MM.1S (cell line): ENCODE measurements at regions not wholly inside any gene's neighbourhood (a gene's known extent, or its start where the extent isn't known, plus 50 kb on each side); places are given as distances from the start of the nearest gene placed in this dataset.

Experiments used
- EZH2 ChIP-seq: fragments of 300-600 bp; sonication (generic); optimal IDR thresholded peaks from 2 replicates; pipeline ENCODE3; 2017; ENCODE audit warnings: low read depth, mild to moderate bottlenecking, antibody characterized with exemption, low read length, mixed read lengths
- EZH2phosphoT487 ChIP-seq: fragments of 300-600 bp; sonication (generic); IDR thresholded peaks from 2 replicates; pipeline ENCODE4 v1.6.1; 2018; ENCODE audit warnings: antibody characterized with exemption, low read length
- TF ChIP-seq, protein P1 (sequence below): fragments of 300-600 bp; sonication (generic); IDR thresholded peaks from 2 replicates; pipeline ENCODE4 v1.5.1; 2016; ENCODE audit warnings: antibody characterized with exemption, low read length, mixed read lengths

DNA sequence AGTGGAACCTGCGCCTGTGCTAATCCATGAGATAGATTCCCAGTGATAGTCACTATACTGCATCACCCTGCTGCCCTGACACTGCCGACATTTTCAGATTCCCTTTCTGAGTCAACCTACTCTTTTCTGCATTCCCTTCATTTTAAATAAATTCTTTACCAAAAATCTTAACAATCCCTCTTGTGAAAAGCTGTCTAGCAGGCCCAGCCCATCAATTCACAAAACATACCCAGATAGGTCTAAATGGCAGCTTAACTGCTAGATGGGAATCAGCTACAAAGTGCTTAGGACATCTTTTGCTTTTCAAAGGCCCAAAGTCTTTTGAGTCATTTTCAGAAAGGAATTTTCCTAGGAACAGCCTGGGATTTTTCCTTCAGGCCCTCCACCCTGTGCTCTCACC, 180.1 kb upstream of the PTBP2 start:
- TF ChIP-seq, protein P1, sequence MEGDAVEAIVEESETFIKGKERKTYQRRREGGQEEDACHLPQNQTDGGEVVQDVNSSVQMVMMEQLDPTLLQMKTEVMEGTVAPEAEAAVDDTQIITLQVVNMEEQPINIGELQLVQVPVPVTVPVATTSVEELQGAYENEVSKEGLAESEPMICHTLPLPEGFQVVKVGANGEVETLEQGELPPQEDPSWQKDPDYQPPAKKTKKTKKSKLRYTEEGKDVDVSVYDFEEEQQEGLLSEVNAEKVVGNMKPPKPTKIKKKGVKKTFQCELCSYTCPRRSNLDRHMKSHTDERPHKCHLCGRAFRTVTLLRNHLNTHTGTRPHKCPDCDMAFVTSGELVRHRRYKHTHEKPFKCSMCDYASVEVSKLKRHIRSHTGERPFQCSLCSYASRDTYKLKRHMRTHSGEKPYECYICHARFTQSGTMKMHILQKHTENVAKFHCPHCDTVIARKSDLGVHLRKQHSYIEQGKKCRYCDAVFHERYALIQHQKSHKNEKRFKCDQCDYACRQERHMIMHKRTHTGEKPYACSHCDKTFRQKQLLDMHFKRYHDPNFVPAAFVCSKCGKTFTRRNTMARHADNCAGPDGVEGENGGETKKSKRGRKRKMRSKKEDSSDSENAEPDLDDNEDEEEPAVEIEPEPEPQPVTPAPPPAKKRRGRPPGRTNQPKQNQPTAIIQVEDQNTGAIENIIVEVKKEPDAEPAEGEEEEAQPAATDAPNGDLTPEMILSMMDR, result no peak
- TF ChIP-seq EZH2phosphoT487, result no peak
- no peak for TF ChIP-seq EZH2
